ENCODE measurements at regions not wholly inside any gene's neighbourhood (a gene's known extent, or its start where the extent isn't known, plus 50 kb on each side); places are given as distances from the start of the nearest gene placed in this dataset.
A peak's percentile ranks its signal among the peaks of the same experiment; 100 is the strongest.

DNA sequence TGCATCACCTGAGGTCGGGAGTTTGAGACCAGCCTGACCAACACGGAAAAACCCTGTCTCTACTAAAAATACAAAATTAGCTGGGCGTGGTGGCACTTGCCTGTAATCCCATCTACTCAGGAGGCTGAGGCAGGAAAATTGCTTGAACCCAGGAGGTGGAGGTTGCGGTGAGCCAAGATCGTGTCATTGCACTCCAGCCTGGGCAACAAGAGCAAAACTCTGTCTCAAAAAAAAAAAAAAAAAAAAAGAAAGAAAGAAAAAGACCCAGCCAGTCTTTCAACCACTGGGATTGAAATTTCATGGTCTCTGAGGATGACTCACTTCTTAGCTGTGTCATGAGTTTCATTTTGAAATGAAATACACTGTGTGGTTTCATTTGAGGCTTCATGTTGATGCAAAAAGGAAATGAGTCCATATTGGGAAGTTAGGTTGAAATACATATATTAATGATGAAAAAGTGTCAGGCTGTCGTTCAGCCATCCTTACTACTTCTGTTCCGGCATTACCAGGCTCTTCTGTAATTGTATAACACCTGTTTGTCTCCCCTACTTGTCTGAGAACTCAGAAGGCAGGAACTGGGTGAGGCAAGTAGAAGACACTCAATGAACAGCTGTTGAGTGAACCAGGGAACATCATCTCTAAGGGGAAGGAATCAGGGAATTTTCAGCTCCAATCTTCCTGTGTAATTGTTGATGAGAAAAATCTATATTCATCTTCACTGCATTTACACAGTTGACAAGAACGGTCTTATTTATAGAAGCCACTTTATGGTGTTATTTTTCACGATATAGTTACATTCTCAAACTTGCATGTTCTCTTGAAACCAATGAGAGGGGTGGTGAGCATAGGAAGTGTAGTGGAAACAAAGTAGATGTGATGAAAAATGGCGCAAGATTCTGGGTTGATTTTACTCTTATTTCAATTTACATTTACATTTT is 87.4 kb downstream of the NFKBIZ start:
- H3K9me3 ChIP-seq (ENCODE audit: control insufficient read depth in 1 of 2, insufficient read depth in 1 of 2, low read depth in 1 of 2, low read length in 2 of 2), result no peaks in the 10 kb centered on the region
- H3K4me1 ChIP-seq (ENCODE audit: control insufficient read depth in 1 of 2, insufficient read depth in 2 of 2, low read length in 2 of 2), result peaks cover 0 to 12% of the 10 kb centered on the region in 2 experiments; a peak in 2 of 4 replicates
- intact Hi-C loops (cut with micrococcal nuclease), result no loop called here
- ChIA-PET CTCF (no interaction called here), RAD21 (ENCODE audit: low non-redundant PET in 1 of 2, low total read pairs in 2 of 2, uncharacterized antibody in 2 of 2, unreplicated experiment in 2 of 2) (no interaction called here), POLR2A (interaction anchor here (1.1 kb wide), 1 partner anchor 24 kb away, joined by 3 read pairs; no protein-coding TSS in a partner anchor)
- no peak overlapping the region for H2AFZ ChIP-seq (ENCODE audit: low read depth, low read length, poor library complexity, severe bottlenecking)
- H3K79me2 ChIP-seq (ENCODE audit: insufficient read depth, low read length), result no peaks in the 10 kb centered on the region
- ATAC-seq (no peak), DNase-seq (ENCODE audit: low read depth, low spot score) (no peak)
- H3K36me3 ChIP-seq (ENCODE audit: control insufficient read depth in 1 of 2, insufficient read depth in 2 of 2, low read length in 2 of 2), result no peaks in the 10 kb centered on the region
- H3K4me2 ChIP-seq (ENCODE audit: low read length), result no peak overlapping the region; the same call in 1 of the 2 replicates
- H4K20me1 ChIP-seq (ENCODE audit: insufficient read depth), result no peaks in the 10 kb centered on the region
- no peaks in the 10 kb centered on the region for H3K9me2 ChIP-seq (ENCODE audit: insufficient read depth)
- no peaks in the 10 kb centered on the region for H3K27me3 ChIP-seq (ENCODE audit: insufficient read depth, low read length)
- H3K4me3 ChIP-seq (replicated peaks in 1 of 2; ENCODE audit: low read depth in 1 of 2, low read length in 2 of 2), result no peak overlapping the region
- no peak overlapping the region for H3K27ac ChIP-seq (ENCODE audit: low read depth, low read length)
- no peak overlapping the region for H3K9ac ChIP-seq (ENCODE audit: low read length)
- BruUV-seq (replicated peaks), result no TSS peak
- no peak for TF ChIP-seq EZH2phosphoT487 (IDR thresholded peaks at IDR 0.05; ENCODE audit: borderline replicate concordance)
- no peak for TF ChIP-seq TCF7L2 (IDR thresholded peaks at IDR 0.05; ENCODE audit: borderline replicate concordance, extremely low read depth, insufficient read depth, insufficient read length)
- no peak for TF ChIP-seq REST (IDR thresholded peaks at IDR 0.05; ENCODE audit: low read depth)
- peak; percentile 30; the same call in 1 of the 2 replicates for TF ChIP-seq FOSL1 (IDR thresholded peaks at IDR 0.05; ENCODE audit: low read depth)
- TF ChIP-seq, protein P1, sequence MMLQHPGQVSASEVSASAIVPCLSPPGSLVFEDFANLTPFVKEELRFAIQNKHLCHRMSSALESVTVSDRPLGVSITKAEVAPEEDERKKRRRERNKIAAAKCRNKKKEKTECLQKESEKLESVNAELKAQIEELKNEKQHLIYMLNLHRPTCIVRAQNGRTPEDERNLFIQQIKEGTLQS (IDR thresholded peaks at IDR 0.05), result 0 out of 2 replicates have a peak, but pooled peaks have one; percentile 26
- peak; percentile 55; the same call in 1 of the 2 replicates for TF ChIP-seq SRF (IDR thresholded peaks at IDR 0.05; ENCODE audit: low read depth)
- no peak for TF ChIP-seq SP1 (IDR thresholded peaks at IDR 0.05; ENCODE audit: low read depth)
- TF ChIP-seq RAD21 (IDR thresholded peaks at IDR 0.05; ENCODE audit: low read depth), result no peak
- TF ChIP-seq POLR2AphosphoS5 (IDR thresholded peaks at IDR 0.05; ENCODE audit: low read depth, low read length), result no peak
- peak; percentile 31; the same call in 1 of the 2 replicates for TF ChIP-seq JUND (IDR thresholded peaks at IDR 0.05)
- no peak for TF ChIP-seq CTCF (IDR thresholded peaks at IDR 0.05 in 2 of 3, conservative IDR thresholded peaks at IDR 0.05 in 1 of 3; ENCODE audit: borderline replicate concordance in 1 of 3, insufficient read depth in 1 of 3, low read depth in 2 of 3, low read length in 2 of 3)
- no peak for TF ChIP-seq ELF1 (IDR thresholded peaks at IDR 0.05; ENCODE audit: borderline replicate concordance, low read depth)
- no peak for TF ChIP-seq YY1 (IDR thresholded peaks at IDR 0.05; ENCODE audit: extremely low read depth, insufficient replicate concordance, low read depth, low read length)
- no peak for TF ChIP-seq ZBTB33 (IDR thresholded peaks at IDR 0.05; ENCODE audit: extremely low read depth, insufficient replicate concordance, low read length)
- TF ChIP-seq POLR2A (IDR thresholded peaks at IDR 0.05; ENCODE audit: borderline replicate concordance, extremely low read depth, insufficient read depth, insufficient read length), result no peak
- TF ChIP-seq CEBPB (IDR thresholded peaks at IDR 0.05; ENCODE audit: low read depth), result 0 out of 2 replicates have a peak, but pooled peaks have one; percentile 17
- peak; percentile 27; the same call in 1 of the 2 replicates for TF ChIP-seq CBX3 (IDR thresholded peaks at IDR 0.05; ENCODE audit: low read depth)
- no peak for TF ChIP-seq SIN3A (IDR thresholded peaks at IDR 0.05; ENCODE audit: low read depth)
- no peak for TF ChIP-seq EGR1 (IDR thresholded peaks at IDR 0.05; ENCODE audit: low read depth)

Measured in HCT116 (cell line).